IPS-18c (cell line): ENCODE measurements at regions not wholly inside any gene's neighbourhood (a gene's known extent, or its start where the extent isn't known, plus 50 kb on each side); places are given as distances from the start of the nearest gene placed in this dataset.
"Not testable (repeated sequence)": the region's sequence is repeated elsewhere in the genome, so short reads cannot be mapped to it uniquely, and the experiment has no call there.

Source experiments
- H3K4me3 ChIP-seq: 2 replicates; pipeline ENCODE4 v1.7.0; 2013; ENCODE audit warnings: low read depth, mild to moderate bottlenecking, low read length, moderate library complexity; ENCODE audit not compliant: insufficient read depth
- H3K9me3 ChIP-seq: one replicate; pipeline ENCODE4 v1.6.1; 2013; ENCODE audit warnings: mild to moderate bottlenecking, low read length, moderate library complexity; ENCODE audit not compliant: control insufficient read depth, insufficient read depth

- no peak overlapping the region for H3K4me3 ChIP-seq
- H3K9me3 ChIP-seq = no peaks in the 10 kb centered on the region
Observed at GRCh38 chr9:23006127-23006526, 559.5 kb downstream of the DMRTA1 start.

- H3K9me3 ChIP-seq = no peaks in the 10 kb centered on the region
- no peak overlapping the region for H3K4me3 ChIP-seq
Observed at GRCh38 chr9:23011669-23012068, 565.0 kb downstream of the DMRTA1 start.

GRCh38 chr9:23015557-23015956 lies 568.9 kb downstream of the DMRTA1 start:
- no peak overlapping the region for H3K4me3 ChIP-seq
- H3K9me3 ChIP-seq = no peaks in the 10 kb centered on the region

- Histone ChIP-seq H3K9me3 (no peaks in the 10 kb centered on the region), H3K4me3 (no peak overlapping the region)
Observed at GRCh38 chr9:23036416-23036815, 589.8 kb downstream of the DMRTA1 start.

- Histone ChIP-seq H3K4me3 (no peak overlapping the region), H3K9me3 (no peaks in the 10 kb centered on the region)
Observed at GRCh38 chr9:23039402-23039801, 592.8 kb downstream of the DMRTA1 start.

GRCh38 chr9:23041466-23041865 lies 594.8 kb downstream of the DMRTA1 start:
- no peak overlapping the region for H3K4me3 ChIP-seq
- H3K9me3 ChIP-seq = no peaks in the 10 kb centered on the region

GRCh38 chr9:23044549-23044948 lies 597.9 kb downstream of the DMRTA1 start:
- Histone ChIP-seq H3K4me3 (no peak overlapping the region), H3K9me3 (no peaks in the 10 kb centered on the region)

DNA sequence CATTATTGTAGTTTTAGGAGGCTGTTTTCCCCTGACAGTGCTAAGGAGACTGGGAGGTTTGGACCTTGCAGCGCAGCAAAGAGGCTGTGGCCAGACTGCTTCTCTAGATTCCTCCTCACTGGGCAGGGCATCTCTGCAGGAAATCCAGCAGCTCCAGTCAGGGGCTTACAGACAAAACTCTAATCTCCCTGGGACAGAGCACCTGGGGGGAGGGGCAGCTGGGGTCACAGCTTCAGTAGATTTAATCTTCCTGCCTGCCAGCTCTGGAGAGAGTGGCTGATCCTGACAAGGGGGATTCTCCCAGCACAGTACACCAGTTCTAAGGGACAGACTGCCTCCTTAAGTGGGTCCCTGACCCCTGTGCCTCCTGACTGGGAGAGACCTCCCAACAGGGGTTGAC lies 599.4 kb downstream of the DMRTA1 start:
- not testable (repeated sequence) for H3K4me3 ChIP-seq, H3K9me3 ChIP-seq

DNA sequence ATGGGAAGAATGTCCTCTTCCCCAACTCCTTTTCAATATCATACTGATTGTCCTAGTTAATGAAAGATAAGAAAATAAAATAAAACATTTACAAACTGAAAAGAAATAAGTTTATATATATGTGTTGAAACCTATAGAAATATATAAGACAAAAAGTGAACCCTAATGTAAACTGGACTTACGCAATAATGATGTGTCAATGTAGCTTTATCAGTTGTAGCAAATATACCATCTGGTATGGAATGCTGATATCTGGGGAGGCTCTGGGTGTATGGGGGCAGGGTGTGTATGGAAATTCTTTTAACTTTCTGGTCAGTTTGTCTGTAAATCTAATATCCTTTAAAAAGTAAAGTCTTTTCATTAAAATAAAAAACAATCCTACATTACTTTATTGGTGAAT lies 603.9 kb downstream of the DMRTA1 start:
- Histone ChIP-seq H3K9me3 (no peaks in the 10 kb centered on the region), H3K4me3 (no peak overlapping the region)

GRCh38 chr9:23073136-23073535 lies 626.5 kb downstream of the DMRTA1 start:
- no peak overlapping the region for H3K4me3 ChIP-seq
- no peaks in the 10 kb centered on the region for H3K9me3 ChIP-seq

- H3K4me3 ChIP-seq = no peak overlapping the region
- no peaks in the 10 kb centered on the region for H3K9me3 ChIP-seq
Observed at GRCh38 chr9:23079798-23080197, 633.2 kb downstream of the DMRTA1 start.

DNA sequence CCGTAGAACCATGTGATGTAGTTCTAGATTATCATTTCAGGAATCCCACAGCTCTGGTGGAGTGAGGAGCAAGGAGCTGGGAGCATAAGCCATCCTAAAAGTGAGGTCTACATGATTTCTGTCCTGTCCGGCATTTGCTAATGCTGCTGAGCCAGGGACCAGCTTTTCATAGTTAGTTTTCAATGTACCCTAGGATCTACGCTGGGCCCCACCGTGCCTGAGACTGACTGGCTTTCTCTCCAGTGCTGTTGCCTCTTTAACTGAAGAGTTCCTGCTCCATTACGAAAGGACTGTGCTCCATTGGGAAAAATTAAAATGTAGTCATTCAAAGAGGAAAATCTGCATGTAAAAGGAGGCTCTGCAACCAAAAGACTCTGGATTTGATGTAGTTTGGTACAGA lies 634.8 kb downstream of the DMRTA1 start:
- H3K4me3 ChIP-seq = no peak overlapping the region
- no peaks in the 10 kb centered on the region for H3K9me3 ChIP-seq

- H3K9me3 ChIP-seq = no peaks in the 10 kb centered on the region
- no peak overlapping the region for H3K4me3 ChIP-seq
Observed at GRCh38 chr9:23088932-23089364, 642.3 kb downstream of the DMRTA1 start.

DNA sequence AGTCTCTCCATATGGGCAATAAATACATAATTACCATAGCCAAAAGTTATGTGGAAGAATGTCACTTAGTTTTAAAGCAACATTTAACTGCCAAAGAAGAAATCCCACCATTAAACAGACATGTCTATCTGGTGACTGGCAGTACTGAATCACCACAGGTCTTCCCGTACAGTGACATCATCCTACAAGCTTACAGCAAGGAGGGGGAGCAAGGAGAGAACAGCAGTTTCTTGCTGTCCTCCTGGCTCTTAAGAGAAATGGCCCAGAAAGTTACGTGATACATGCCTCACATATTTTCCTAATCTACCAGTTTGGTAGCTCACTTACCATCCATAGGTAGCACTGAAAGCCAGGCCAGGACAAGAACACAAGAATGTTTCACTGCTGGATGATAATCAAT lies 671.0 kb downstream of the DMRTA1 start:
- Histone ChIP-seq H3K9me3 (no peaks in the 10 kb centered on the region), H3K4me3 (no peak overlapping the region)

DNA sequence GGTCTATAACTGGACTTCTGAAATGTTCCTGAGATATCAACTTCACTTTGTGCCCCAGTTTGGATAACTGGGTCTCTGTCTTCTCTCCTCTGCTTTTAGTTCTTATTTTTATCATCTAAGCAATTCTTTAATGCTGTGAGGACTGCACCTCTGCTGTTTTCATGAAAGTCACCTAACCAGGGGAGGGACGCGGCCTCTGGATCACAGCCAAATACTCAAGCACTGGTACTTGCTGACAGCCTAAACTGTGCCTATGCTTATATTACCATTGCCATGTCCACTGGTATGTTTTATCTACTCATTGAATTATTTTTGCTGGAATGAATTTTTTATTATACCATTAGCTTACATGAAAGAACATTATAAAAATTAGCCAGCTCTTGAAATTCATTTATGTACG lies 674.0 kb downstream of the DMRTA1 start:
- Histone ChIP-seq H3K4me3 (no peak overlapping the region), H3K9me3 (no peaks in the 10 kb centered on the region)

- no peaks in the 10 kb centered on the region for H3K9me3 ChIP-seq
- no peak overlapping the region for H3K4me3 ChIP-seq
Observed at GRCh38 chr9:23123048-23123632, 676.5 kb downstream of the DMRTA1 start.

GRCh38 chr9:23145467-23145866 lies 680.6 kb downstream of the ELAVL2 start:
- no peak overlapping the region for H3K4me3 ChIP-seq
- peaks cover 5% of the 10 kb centered on the region for H3K9me3 ChIP-seq

DNA sequence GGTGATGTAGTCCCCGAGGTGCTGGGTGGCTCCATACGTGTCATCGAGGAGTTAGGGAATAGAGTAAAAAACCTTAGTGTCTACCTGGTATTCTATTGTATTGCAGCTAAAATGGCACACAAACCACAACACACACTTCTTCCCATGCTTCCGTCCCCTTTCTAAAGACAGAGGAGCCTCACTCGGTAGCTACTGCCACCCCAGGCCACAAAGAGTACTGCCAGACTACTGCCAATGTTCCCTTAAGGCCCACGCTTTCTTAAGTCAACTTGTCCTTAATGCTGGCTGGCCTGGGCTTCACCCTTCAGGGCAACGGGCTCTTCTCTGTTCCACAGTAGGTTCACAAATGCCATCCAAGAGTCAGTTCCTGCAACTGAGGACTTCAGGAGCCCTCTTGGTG lies 673.0 kb downstream of the ELAVL2 start:
- Histone ChIP-seq H3K4me3 (no peak overlapping the region), H3K9me3 (no peaks in the 10 kb centered on the region)

GRCh38 chr9:23160491-23160890 lies 665.5 kb downstream of the ELAVL2 start:
- H3K4me3 ChIP-seq = no peak overlapping the region
- H3K9me3 ChIP-seq = no peaks in the 10 kb centered on the region
